M059J (cell line): ENCODE measurements at regions not wholly inside any gene's neighbourhood (a gene's known extent, or its start where the extent isn't known, plus 50 kb on each side); places are given as distances from the start of the nearest gene placed in this dataset.
A peak's percentile ranks its signal among the peaks of the same experiment; 100 is the strongest.
"Not testable (repeated sequence)": the region's sequence is repeated elsewhere in the genome, so short reads cannot be mapped to it uniquely, and the experiment has no call there.

Source experiments
- DNase-seq: peaks from one replicate; pipeline ENCODE4 v3.0.0-alpha.2; 2012; ENCODE audit warnings: low read depth

GRCh38 chr18:70421471-70422390, 132.9 kb downstream of the SOCS6 start:
- peak; percentile 99 for DNase-seq

GRCh38 chr18:70420146-70420898, 131.5 kb downstream of the SOCS6 start:
- DNase-seq: peak; percentile 81

DNA sequence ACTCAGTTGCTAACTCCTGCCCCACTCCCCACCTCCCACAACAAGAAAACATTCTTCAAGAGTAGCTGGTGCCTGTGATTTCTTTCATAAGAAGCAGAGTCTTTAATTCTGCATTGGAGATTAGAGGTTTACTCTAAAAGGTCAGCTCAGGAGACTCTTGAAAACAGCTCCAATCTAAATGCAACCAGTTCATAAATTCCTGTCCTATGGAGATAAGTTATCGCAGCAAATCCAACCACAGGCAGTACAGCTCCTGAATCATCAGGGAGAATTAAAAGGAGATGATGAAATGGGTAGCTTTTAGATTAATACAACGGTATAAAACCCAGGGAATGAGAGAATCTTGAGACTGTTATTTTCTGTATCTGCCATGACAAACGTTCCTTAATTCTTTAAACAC, 130.7 kb downstream of the SOCS6 start:
- DNase-seq: peak; percentile 77

- DNase-seq: no peak
Measured at GRCh38 chr18:70418546-70419311, 129.9 kb downstream of the SOCS6 start.

DNA sequence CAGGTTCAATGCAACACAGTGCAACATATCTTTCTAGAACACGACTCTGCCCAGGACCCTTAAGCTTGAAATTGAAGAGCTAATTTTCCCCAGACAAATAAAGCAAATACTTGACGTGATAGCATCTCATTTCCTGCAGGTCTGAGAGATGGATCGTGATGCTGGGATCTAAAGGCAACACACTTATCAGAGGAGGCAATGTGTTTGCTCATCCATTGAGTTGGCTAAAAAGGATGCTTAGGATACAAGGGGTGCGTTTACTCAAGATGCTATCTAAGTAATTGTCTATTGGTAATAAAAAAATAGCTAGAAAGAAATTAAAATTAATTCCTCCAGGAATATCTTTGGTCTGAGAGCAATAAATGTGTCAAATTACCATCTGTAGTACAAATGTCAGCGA, 129.0 kb downstream of the SOCS6 start:
- DNase-seq: no peak

DNA sequence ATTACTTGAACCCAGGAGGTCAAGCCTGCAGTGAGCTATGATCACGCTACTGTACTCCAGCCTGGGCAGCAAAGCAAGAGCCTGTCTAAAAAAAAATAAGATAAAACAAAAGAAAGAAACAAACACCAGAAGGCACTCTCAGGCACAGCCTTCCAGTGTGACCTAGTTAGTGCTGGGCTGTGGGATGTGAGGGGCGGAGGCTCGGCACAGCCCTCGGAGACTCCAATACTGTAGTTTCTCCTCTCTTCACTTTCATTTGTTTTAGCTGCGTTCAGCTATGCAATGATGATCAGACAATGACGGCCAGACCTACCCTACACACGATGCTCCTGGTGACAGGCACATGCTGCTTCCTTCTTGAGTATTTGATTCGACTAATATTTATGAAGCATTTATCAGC, 127.7 kb downstream of the SOCS6 start:
- DNase-seq: no peak

- no peak for DNase-seq
Measured at GRCh38 chr18:70415823-70416488, 127.1 kb downstream of the SOCS6 start.

DNA sequence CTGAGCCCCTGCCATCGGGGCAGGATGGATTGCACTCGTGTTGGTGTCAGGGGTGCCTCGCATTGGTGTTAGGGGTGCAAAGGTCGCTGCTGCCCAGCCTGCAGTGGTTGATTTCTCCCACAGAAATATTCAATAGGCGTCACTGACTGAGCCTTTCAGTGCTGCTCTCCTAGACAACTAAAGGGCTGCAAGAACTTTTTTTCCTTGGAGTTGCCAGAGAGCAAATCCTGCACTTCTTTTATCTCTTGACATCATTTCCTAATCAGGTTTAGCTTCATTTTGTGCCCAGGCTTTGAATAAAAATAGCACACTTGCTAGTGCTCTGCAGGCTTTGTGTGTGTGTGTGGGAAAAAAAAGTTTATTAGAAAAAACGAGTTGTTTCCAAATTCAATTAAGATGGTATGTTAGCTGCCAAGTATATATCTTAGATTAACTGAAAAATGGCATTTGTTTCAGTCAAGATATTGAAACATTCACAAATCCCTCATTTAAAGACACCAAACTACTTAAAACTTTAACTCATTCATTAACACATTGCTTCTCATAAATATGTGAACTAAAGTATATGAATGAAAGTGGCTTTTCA, 125.6 kb downstream of the SOCS6 start:
- DNase-seq: no peak

DNA sequence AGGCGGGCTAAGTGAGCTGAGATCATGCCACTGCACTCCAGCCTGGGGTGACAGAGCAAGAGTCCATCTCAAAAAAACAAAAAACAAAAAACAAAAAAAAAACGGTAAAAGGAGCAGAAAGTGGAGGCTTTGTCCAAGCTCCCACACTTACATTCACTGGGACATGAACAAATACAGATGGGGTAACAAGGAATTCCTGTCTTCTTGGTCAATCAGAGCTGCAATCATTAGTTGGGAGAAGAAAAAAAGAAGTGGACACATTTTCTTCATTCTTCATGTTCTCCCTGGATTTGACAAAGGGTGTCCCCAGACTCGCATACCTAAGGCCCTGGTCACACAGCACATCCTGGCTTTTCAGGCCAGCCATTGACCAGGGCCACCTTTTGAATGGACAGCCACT, 124.6 kb downstream of the SOCS6 start:
- no peak for DNase-seq

DNA sequence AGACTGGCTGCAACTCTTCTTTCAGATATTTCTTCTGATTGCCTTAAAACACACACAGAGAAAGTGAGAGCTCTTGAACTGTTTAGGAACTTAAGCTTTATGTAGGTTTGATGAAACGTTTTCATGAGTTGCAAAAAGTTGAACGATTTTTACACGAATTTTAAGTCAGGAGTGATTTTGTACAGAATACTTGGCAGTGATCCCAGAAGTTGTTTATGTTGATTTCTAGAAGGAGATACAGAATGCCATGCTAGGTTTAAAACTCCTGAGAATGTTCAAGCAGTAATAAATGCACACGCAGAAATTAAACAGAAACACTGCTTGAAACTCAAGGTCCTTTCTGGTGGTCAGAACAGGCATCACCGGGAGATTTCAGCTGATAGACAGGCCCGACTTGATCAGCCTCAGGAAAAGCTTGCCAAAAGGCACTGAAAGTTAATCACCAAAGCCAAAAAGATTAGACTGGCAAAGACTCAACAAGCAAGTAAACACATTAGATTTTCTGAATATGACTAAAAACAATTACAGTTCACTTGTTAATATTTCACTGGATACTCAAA, 123.1 kb downstream of the SOCS6 start:
- peak; percentile 38 for DNase-seq

GRCh38 chr18:70411307-70411706, 122.5 kb downstream of the SOCS6 start:
- DNase-seq: no peak

DNA sequence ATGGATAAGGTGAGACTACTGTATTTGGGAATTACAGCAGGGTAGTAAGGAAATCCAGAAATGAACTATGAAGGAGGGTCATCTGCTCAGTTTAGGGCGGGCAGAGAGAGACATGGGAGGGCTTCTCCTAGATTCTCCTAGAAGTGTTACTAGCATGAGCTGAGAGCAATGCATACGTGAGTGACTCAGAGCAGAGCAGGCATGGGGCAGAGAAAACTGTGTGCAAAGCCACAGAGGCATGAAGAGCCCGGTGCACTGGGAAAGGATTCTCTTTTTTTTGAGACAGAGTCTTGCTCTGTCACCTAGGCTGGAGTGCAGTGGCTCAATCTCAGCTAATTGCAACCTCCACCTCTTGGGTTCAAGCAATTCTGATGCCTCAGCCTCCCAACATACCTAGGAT, 116.2 kb downstream of the SOCS6 start:
- no peak for DNase-seq

DNA sequence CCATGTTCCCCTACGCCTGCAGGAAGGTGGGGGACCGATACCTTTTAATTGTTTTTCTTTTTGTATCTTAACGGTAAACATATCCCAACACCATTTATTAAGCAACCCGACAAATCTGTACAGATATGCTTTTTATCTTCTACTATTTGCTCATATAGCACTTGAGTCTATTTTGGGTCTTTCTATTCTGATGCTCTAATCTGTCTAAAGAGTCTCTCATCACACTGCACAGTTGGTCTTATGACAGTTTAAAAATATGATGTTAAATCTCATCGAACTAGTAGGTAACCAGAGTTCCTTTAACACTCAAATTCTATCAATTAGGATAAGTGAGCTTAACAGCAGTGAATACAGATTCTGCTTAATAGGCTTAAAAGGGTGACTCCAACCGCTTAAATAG, 111.6 kb downstream of the SOCS6 start:
- DNase-seq: no peak

GRCh38 chr18:70398076-70398475, 109.2 kb downstream of the SOCS6 start:
- DNase-seq: peak; percentile 76

DNA sequence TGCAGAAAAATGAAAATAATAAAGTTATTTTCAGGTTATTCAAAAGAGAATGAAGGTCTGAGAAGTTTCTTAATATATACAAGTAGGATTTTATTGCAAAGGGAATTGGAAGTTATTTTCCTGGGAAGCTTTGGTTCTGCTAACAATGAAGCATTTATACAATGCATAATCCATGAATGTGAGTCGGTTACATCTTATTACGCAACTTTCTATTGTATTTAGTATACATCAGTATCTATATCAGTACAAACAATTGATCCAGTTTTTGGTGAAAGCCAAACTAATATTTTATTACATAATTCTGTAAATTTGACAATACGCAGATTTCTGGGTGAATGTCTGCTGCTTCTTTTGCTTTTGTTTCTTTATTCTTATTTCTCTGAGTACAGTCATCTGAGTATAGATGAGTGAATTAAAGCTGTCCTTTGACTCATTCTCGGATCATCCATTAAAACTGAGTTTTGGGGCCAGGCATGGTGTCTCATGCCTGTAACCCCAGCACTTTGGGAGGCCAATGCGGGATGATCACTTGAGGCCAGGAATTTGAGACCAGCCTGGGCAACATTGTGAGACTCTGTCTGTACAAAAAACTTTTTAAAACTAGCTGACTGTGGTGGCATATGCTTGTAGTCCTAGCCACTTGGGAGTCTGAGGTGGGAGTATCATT, 108.5 kb downstream of the SOCS6 start:
- peak; percentile 75 for DNase-seq

- not testable (repeated sequence) for DNase-seq
Measured at GRCh38 chr18:70395771-70396170, 106.9 kb downstream of the SOCS6 start.

DNA sequence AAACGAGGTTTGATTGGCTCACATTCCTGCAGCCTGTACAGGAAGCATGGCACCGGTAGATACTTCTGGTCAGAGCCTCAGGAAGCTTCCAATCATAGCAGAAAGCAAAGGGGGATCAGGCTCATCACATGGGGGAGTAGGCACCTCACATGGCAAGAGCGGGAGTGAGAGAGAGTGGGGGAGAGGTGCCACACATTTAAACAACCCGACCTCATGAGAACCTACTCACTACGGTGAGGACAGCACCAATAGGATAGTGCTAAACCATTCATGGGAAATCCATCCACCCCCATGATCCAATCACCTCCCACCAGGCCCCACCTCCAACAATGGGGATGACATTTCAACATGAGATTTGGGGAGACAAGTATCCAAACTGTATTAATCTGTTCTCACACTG, 105.8 kb downstream of the SOCS6 start:
- no peak for DNase-seq

DNA sequence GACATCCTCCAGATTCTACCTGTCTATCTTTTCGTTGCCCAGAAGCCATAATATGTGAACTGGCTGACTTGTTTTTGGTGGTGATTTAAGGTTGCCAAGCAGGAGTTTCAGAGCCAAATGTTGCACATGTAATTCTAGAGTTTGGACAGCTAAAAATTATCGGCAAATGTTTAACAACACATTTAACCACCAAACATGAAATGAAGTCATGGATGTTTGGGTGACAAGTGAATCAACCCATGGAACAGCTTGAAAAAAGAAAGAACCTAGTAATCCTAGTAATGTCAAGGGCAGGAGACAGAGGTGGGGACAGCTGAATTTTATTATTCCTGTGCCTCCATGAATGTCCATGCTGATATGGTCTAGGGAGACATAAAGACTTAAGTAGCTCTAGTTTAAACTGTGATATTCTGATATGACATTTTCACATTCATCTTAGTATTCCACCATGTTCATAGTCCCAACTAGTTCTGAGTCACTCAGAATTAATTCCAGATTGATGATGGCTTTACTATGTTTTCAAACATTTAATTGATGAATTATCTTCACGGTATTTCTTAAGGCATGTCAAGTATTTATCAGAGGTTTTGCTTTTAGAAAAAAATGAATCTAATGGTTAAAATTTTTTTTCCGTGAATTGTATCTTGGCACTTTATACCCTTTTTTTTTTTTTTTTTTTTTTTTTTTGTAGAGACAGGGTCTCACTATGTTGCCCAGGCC, 101.7 kb downstream of the SOCS6 start:
- DNase-seq: no peak

DNA sequence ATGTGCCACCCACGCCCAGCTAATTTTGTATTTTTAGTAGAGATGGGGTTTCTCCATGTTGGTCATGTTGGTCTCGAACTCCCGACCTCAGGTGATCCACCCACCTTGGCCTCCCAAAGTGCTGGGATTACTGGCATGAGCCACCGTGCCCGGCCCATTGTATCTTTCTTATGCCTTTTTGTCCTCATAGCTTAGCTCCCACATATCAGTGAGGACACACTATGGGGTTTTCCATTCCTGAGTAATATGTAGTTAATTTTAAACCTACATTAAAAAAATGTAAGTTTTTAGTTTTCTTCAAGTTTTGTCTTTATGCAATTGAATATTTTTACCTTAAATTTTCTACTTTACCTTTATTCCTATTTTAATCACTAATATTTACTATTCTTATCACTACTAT, 100.2 kb downstream of the SOCS6 start:
- DNase-seq: not testable (repeated sequence)

DNA sequence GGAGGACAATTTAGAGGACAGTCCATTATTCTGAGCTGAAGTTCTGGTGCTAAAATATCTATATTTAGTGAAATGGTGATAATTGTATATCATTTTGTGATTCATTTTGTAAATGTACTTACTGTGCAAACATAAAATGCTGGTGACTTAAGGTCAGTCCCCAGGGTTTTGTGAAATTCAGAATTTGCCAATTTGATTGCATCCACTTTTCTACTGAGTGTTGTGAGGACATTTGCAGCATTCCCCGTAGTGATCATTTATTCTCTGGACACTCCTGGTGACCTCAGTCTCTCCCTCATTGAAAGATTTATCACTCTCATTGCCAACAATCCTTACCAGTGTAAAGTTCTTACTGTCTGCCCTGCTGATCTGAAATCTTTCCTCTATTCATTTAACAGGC, 98.2 kb downstream of the SOCS6 start:
- DNase-seq: no peak
